Smooth muscle cell (in vitro differentiated cells): ENCODE measurements at regions not wholly inside any gene's neighbourhood (a gene's known extent, or its start where the extent isn't known, plus 50 kb on each side); places are given as distances from the start of the nearest gene placed in this dataset.
"Not testable (repeated sequence)": the region's sequence is repeated elsewhere in the genome, so short reads cannot be mapped to it uniquely, and the experiment has no call there.

ENCODE experiments used
- DNase-seq: peaks from one replicate; lab custom pipeline; 2025; ENCODE audit not compliant: unreplicated experiment; lab: John Stamatoyannopoulos, UW
- H2AFZ ChIP-seq: fragments of 200-600 bp; sonication (generic); 2 replicates; pipeline ENCODE4 v1.6.0; 2016; ENCODE audit warnings: antibody characterized with exemption, low read depth, mild to moderate bottlenecking
- H3F3A ChIP-seq: fragments of 200-600 bp; sonication (generic); 2 replicates; pipeline ENCODE4 v1.6.0; 2017; ENCODE audit warnings: antibody characterized with exemption, low read depth
- H3K27ac ChIP-seq: fragments of 200-600 bp; sonication (generic); 2 replicates; pipeline ENCODE4 v1.5.1; 2016; ENCODE audit warnings: low read depth, mild to moderate bottlenecking
- H3K27me3 ChIP-seq: fragments of 200-600 bp; sonication (generic); 2 replicates; pipeline ENCODE4 v1.6.1; 2016; ENCODE audit warnings: low read depth, mild to moderate bottlenecking
- H3K36me3 ChIP-seq: fragments of 200-600 bp; sonication (generic); 2 replicates; pipeline ENCODE4 v1.5.1; 2016; ENCODE audit warnings: low read depth
- H3K4me1 ChIP-seq: fragments of 200-600 bp; sonication (generic); 2 replicates; pipeline ENCODE4 v1.5.1; 2016; ENCODE audit warnings: low read depth
- H3K4me2 ChIP-seq: fragments of 200-600 bp; sonication (generic); 2 replicates; pipeline ENCODE4 v1.6.0; 2016; ENCODE audit warnings: mild to moderate bottlenecking
- H3K4me3 ChIP-seq: fragments of 200-600 bp; sonication (generic); 2 replicates; pipeline ENCODE4 v1.5.1; 2016; ENCODE audit warnings: mild to moderate bottlenecking
- H3K79me2 ChIP-seq: fragments of 200-600 bp; sonication (generic); 2 replicates; pipeline ENCODE4 v1.6.0; 2016; ENCODE audit warnings: low read depth, mild to moderate bottlenecking
- H3K9ac ChIP-seq: fragments of 200-600 bp; sonication (generic); 2 replicates; pipeline ENCODE4 v1.6.0; 2016; ENCODE audit warnings: low read depth
- H3K9me3 ChIP-seq: fragments of 200-600 bp; sonication (generic); replicated peaks from 2 replicates; pipeline ENCODE4 v1.5.1; 2016; ENCODE audit warnings: low read depth
- H4K20me1 ChIP-seq: fragments of 200-600 bp; sonication (generic); 2 replicates; pipeline ENCODE4 v1.6.0; 2016; ENCODE audit warnings: low read depth
- WGBS: methylation state at CpG from one replicate; pipeline ENCODE4 v1.1.7; 2016; ENCODE audit warnings: low lambda C conversion rate; 5-methylcytosine and 5-hydroxymethylcytosine counted together
- TF ChIP-seq, protein P1 (sequence below): fragments of 200-600 bp; sonication (generic); IDR thresholded peaks from 2 replicates; pipeline ENCODE4 v1.5.1; 2017; ENCODE audit warnings: borderline replicate concordance, mild to moderate bottlenecking, antibody characterized with exemption; ENCODE audit not compliant: insufficient read depth, poor library complexity, severe bottlenecking

DNA sequence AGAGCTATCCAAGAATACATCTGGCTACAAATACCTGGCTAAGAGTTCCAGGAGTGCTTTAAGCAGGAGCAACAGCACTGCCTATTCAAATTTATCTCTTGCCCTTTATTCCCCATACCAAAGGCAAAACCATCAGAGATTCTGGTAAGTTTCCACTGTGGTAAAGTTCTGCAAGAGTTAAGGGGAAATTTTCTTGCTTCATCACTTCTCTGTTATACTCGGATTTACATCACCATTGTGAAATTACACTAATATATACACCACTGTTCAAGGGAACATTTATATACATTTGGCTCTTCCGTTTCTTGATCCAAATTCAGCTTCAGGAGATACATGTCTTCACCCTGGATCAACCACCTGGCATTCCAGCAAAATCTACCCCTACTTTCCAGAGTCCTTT is 70.8 kb upstream of the PTPN13 start:
- WGBS: 89% methylated on average over 2 of the region's 2 CpGs
- Histone ChIP-seq H3K9me3 (peaks cover 2% of the 10 kb centered on the region), H3K9ac (no peak overlapping the region), H3K4me3 (no peak overlapping the region), H3K27me3 (no peaks in the 10 kb centered on the region), H3K36me3 (no peaks in the 10 kb centered on the region), H2AFZ (no peak overlapping the region), H4K20me1 (no peaks in the 10 kb centered on the region), H3K4me2 (no peak overlapping the region), H3K27ac (no peak overlapping the region), H3K4me1 (no peaks in the 10 kb centered on the region), H3F3A (no peaks in the 10 kb centered on the region), H3K79me2 (no peaks in the 10 kb centered on the region)
- TF ChIP-seq, protein P1, sequence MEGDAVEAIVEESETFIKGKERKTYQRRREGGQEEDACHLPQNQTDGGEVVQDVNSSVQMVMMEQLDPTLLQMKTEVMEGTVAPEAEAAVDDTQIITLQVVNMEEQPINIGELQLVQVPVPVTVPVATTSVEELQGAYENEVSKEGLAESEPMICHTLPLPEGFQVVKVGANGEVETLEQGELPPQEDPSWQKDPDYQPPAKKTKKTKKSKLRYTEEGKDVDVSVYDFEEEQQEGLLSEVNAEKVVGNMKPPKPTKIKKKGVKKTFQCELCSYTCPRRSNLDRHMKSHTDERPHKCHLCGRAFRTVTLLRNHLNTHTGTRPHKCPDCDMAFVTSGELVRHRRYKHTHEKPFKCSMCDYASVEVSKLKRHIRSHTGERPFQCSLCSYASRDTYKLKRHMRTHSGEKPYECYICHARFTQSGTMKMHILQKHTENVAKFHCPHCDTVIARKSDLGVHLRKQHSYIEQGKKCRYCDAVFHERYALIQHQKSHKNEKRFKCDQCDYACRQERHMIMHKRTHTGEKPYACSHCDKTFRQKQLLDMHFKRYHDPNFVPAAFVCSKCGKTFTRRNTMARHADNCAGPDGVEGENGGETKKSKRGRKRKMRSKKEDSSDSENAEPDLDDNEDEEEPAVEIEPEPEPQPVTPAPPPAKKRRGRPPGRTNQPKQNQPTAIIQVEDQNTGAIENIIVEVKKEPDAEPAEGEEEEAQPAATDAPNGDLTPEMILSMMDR: no peak
- no peak for DNase-seq

DNA sequence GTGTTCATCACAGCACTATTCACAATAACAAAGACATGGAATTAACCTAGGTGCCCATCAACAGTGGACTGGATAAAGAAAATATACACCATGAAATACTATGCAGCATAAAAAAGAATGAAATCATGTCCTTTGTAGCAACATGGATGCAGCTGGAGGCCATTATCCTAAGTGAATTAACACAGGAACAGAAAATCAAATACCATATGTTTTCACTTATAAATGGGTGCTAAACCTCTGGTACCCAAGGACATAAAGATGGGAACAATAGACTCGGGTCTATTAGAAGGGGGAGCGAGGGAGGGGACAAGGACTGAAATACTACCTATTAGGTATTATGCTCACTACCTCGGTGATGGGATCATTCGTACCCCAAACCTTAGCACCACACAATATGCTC is 66.4 kb upstream of the PTPN13 start:
- not testable (repeated sequence) for H2AFZ ChIP-seq, H3K27ac ChIP-seq, H3K4me3 ChIP-seq, H3K79me2 ChIP-seq, H3K36me3 ChIP-seq, H3K4me1 ChIP-seq, H3K9ac ChIP-seq, H3K9me3 ChIP-seq, H4K20me1 ChIP-seq, DNase-seq, H3K4me2 ChIP-seq, H3F3A ChIP-seq, H3K27me3 ChIP-seq
- 97% methylated on average over 4 of the region's 4 CpGs for WGBS

- no peak overlapping the region for H3K4me3 ChIP-seq
- no peaks in the 10 kb centered on the region for H3F3A ChIP-seq
- H3K9ac ChIP-seq: no peak overlapping the region
- no peak overlapping the region for H3K27ac ChIP-seq
- no peak for DNase-seq
- 90% methylated on average over 2 of the region's 2 CpGs for WGBS
- H3K36me3 ChIP-seq: no peaks in the 10 kb centered on the region
- H2AFZ ChIP-seq: no peak overlapping the region
- no peaks in the 10 kb centered on the region for H3K9me3 ChIP-seq
- H4K20me1 ChIP-seq: no peaks in the 10 kb centered on the region
- TF ChIP-seq, protein P1: no peak
- H3K79me2 ChIP-seq: no peaks in the 10 kb centered on the region
- no peak overlapping the region for H3K4me2 ChIP-seq
- H3K27me3 ChIP-seq: no peaks in the 10 kb centered on the region
- no peaks in the 10 kb centered on the region for H3K4me1 ChIP-seq
These were observed 64.7 kb upstream of the PTPN13 start for GRCh38 chr4:86529436-86529835.

DNA sequence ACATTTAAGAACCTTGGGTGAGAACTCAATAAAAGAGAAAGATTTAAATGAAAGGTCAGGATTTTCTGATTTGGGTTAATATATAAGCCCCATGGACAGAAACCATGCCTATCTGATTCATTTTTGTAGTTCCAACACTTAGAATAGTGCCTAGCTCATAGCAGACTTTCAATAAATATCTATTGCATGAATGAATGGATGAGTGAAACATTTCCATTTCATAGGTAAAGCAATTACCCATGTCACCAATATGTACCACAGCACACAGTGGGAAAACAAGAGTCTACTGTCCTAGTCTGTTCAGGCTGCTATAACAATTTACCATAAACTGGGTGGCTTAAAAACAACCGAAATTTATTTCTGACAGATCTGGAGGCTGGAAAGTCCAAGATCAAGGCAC is 63.9 kb upstream of the PTPN13 start:
- no peak overlapping the region for H2AFZ ChIP-seq
- no peaks in the 10 kb centered on the region for H3K9me3 ChIP-seq
- no peak for DNase-seq
- H3K36me3 ChIP-seq: no peaks in the 10 kb centered on the region
- 87% methylated on average over 1 of the region's 1 CpG for WGBS
- no peaks in the 10 kb centered on the region for H4K20me1 ChIP-seq
- H3K9ac ChIP-seq: no peak overlapping the region
- H3K4me2 ChIP-seq: no peak overlapping the region
- no peak overlapping the region for H3K27ac ChIP-seq
- no peak overlapping the region for H3K4me3 ChIP-seq
- no peaks in the 10 kb centered on the region for H3K4me1 ChIP-seq
- H3K27me3 ChIP-seq: no peaks in the 10 kb centered on the region
- H3K79me2 ChIP-seq: no peaks in the 10 kb centered on the region
- TF ChIP-seq, protein P1: no peak
- H3F3A ChIP-seq: no peaks in the 10 kb centered on the region
